ENCODE measurements at regions not wholly inside any gene's neighbourhood (a gene's known extent, or its start where the extent isn't known, plus 50 kb on each side); places are given as distances from the start of the nearest gene placed in this dataset.

DNA sequence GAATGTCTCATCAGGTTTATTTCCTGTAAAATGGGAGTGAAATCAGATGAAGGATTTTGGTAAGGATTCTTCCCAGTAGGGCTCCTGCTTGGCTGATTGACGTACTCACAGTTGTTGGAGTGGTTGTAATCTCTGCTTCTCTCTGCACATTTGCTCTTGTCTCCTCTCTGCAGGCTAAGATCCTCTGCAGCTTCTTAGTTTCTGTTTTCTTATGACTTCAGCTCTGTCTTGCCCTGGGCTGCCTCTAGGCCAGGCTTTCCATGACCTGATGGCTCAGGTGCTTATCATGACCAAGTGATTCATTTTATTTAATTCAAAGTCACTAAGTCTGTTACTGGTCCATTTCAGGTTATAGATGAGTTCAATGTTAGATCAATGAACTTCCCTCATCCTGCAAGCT is 394.5 kb upstream of the DDHD1 start:
- ATAC-seq: no peak
- H3K27ac ChIP-seq (ENCODE audit: low read depth): no peak overlapping the region
- Mint-ChIP-seq H3K4me1 (no peaks in the 10 kb centered on the region), H3K27me3 (ENCODE audit: insufficient read depth, low read depth, poor library complexity) (no peaks in the 10 kb centered on the region), H3K36me3 (ENCODE audit: low read depth) (no peaks in the 10 kb centered on the region), H3K4me3 (no peak overlapping the region), H3K9me3 (no peaks in the 10 kb centered on the region), H3K27ac (no peak overlapping the region)
- H3K4me3 ChIP-seq: no peak overlapping the region
- H4K20me1 ChIP-seq (replicated peaks; ENCODE audit: insufficient read depth): no peaks in the 10 kb centered on the region
- no peak overlapping the region for H3K4me2 ChIP-seq
- no peaks in the 10 kb centered on the region for H3K79me2 ChIP-seq (replicated peaks; ENCODE audit: insufficient read depth)
- no peaks in the 10 kb centered on the region for H3K4me1 ChIP-seq (ENCODE audit: insufficient read depth)
- H3K9me2 ChIP-seq (ENCODE audit: insufficient read depth): peaks cover 4% of the 10 kb centered on the region
- H3K36me3 ChIP-seq (ENCODE audit: insufficient read depth): no peaks in the 10 kb centered on the region
- H3F3A ChIP-seq (replicated peaks; ENCODE audit: low read depth): no peaks in the 10 kb centered on the region
- DNase-seq (ENCODE audit: low spot score): no peak
- H3K27me3 ChIP-seq (ENCODE audit: insufficient read depth): no peaks in the 10 kb centered on the region
- TF ChIP-seq, protein P1, sequence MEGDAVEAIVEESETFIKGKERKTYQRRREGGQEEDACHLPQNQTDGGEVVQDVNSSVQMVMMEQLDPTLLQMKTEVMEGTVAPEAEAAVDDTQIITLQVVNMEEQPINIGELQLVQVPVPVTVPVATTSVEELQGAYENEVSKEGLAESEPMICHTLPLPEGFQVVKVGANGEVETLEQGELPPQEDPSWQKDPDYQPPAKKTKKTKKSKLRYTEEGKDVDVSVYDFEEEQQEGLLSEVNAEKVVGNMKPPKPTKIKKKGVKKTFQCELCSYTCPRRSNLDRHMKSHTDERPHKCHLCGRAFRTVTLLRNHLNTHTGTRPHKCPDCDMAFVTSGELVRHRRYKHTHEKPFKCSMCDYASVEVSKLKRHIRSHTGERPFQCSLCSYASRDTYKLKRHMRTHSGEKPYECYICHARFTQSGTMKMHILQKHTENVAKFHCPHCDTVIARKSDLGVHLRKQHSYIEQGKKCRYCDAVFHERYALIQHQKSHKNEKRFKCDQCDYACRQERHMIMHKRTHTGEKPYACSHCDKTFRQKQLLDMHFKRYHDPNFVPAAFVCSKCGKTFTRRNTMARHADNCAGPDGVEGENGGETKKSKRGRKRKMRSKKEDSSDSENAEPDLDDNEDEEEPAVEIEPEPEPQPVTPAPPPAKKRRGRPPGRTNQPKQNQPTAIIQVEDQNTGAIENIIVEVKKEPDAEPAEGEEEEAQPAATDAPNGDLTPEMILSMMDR (conservative IDR thresholded peaks at IDR 0.05; ENCODE audit: low read depth in 2 of 2): no peak
- TF ChIP-seq POLR2AphosphoS5 (IDR thresholded peaks at IDR 0.05; ENCODE audit: low read depth): no peak
- TF ChIP-seq NANOG (IDR thresholded peaks at IDR 0.05; ENCODE audit: borderline replicate concordance): no peak
- no peak for TF ChIP-seq JUNB (IDR thresholded peaks at IDR 0.05; ENCODE audit: unreplicated experiment)
- TF ChIP-seq EZH2 (IDR thresholded peaks at IDR 0.05; ENCODE audit: low read depth, unreplicated experiment): no peak
- TF ChIP-seq EZH2phosphoT487 (IDR thresholded peaks at IDR 0.05; ENCODE audit: unreplicated experiment): no peak
- no peak for TF ChIP-seq CREB1 (CRISPR knock-in tag; IDR thresholded peaks at IDR 0.05; ENCODE audit: low read depth)
- no peak for TF ChIP-seq STAT1 (IDR thresholded peaks at IDR 0.05; ENCODE audit: unreplicated experiment)
- TF ChIP-seq, protein P2, sequence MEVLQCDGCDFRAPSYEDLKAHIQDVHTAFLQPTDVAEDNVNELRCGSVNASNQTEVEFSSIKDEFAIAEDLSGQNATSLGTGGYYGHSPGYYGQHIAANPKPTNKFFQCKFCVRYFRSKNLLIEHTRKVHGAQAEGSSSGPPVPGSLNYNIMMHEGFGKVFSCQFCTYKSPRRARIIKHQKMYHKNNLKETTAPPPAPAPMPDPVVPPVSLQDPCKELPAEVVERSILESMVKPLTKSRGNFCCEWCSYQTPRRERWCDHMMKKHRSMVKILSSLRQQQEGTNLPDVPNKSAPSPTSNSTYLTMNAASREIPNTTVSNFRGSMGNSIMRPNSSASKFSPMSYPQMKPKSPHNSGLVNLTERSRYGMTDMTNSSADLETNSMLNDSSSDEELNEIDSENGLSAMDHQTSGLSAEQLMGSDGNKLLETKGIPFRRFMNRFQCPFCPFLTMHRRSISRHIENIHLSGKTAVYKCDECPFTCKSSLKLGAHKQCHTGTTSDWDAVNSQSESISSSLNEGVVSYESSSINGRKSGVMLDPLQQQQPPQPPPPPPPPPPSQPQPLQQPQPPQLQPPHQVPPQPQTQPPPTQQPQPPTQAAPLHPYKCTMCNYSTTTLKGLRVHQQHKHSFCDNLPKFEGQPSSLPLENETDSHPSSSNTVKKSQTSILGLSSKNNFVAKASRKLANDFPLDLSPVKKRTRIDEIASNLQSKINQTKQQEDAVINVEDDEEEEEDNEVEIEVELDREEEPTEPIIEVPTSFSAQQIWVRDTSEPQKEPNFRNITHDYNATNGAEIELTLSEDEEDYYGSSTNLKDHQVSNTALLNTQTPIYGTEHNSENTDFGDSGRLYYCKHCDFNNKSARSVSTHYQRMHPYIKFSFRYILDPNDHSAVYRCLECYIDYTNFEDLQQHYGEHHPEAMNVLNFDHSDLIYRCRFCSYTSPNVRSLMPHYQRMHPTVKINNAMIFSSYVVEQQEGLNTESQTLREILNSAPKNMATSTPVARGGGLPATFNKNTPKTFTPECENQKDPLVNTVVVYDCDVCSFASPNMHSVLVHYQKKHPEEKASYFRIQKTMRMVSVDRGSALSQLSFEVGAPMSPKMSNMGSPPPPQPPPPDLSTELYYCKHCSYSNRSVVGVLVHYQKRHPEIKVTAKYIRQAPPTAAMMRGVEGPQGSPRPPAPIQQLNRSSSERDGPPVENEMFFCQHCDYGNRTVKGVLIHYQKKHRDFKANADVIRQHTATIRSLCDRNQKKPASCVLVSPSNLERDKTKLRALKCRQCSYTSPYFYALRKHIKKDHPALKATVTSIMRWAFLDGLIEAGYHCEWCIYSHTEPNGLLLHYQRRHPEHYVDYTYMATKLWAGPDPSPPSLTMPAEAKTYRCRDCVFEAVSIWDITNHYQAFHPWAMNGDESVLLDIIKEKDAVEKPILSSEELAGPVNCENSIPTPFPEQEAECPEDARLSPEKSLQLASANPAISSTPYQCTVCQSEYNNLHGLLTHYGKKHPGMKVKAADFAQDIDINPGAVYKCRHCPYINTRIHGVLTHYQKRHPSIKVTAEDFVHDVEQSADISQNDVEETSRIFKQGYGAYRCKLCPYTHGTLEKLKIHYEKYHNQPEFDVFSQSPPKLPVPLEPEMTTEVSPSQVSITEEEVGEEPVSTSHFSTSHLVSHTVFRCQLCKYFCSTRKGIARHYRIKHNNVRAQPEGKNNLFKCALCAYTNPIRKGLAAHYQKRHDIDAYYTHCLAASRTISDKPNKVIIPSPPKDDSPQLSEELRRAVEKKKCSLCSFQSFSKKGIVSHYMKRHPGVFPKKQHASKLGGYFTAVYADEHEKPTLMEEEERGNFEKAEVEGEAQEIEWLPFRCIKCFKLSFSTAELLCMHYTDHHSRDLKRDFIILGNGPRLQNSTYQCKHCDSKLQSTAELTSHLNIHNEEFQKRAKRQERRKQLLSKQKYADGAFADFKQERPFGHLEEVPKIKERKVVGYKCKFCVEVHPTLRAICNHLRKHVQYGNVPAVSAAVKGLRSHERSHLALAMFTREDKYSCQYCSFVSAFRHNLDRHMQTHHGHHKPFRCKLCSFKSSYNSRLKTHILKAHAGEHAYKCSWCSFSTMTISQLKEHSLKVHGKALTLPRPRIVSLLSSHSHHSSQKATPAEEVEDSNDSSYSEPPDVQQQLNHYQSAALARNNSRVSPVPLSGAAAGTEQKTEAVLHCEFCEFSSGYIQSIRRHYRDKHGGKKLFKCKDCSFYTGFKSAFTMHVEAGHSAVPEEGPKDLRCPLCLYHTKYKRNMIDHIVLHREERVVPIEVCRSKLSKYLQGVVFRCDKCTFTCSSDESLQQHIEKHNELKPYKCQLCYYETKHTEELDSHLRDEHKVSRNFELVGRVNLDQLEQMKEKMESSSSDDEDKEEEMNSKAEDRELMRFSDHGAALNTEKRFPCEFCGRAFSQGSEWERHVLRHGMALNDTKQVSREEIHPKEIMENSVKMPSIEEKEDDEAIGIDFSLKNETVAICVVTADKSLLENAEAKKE (CRISPR knock-in tag; IDR thresholded peaks at IDR 0.05): no peak
- no peak for TF ChIP-seq ZNF331 (CRISPR knock-in tag; IDR thresholded peaks at IDR 0.05; ENCODE audit: low read depth)
- H2AFZ ChIP-seq: no peak overlapping the region; the same call in 1 of the 2 replicates

All from GM23338 (cell line).